Right atrium auricular region (tissue), 2 donors: ENCODE measurements at regions not wholly inside any gene's neighbourhood (a gene's known extent, or its start where the extent isn't known, plus 50 kb on each side); places are given as distances from the start of the nearest gene placed in this dataset.

Experiments
- DNase-seq: peaks from one replicate; pipeline ENCODE4 v3.0.0-alpha.2; 2019; ENCODE audit warnings: low spot score
- H3K27ac ChIP-seq, 2 donors: fragments of 200-600 bp; sonication (generic); 1 replicate in 1 of 2; 2 replicates in 1 of 2; pipeline ENCODE4 v1.5.1; 2016 to 2019
- H3K27me3 ChIP-seq, 2 donors: fragments of 200-600 bp; sonication (generic); one replicate each; pipeline versions ENCODE4 v1.5.1 to v1.6.0; 2017 to 2019
- H3K36me3 ChIP-seq: fragments of 200-600 bp; sonication (generic); one replicate; pipeline ENCODE4 v1.5.1; 2016
- H3K4me1 ChIP-seq, 2 donors: fragments of 200-600 bp; sonication (generic); one replicate each; pipeline versions ENCODE4 v1.5.1 to v1.6.0; 2017 to 2019
- H3K4me3 ChIP-seq, 2 donors: fragments of 200-600 bp; sonication (generic); 1 replicate in 1 of 2; 2 replicates in 1 of 2; pipeline ENCODE4 v1.5.1; 2017 to 2019; ENCODE audit warnings: mild to moderate bottlenecking in 1 of 2, moderate library complexity in 1 of 2
- H3K9me3 ChIP-seq, 2 donors: fragments of 200-600 bp; sonication (generic); one replicate each; pipeline ENCODE4 v1.5.1; 2019
- TF ChIP-seq, protein P1 (sequence below), 2 donors: fragments of 200-600 bp; sonication (generic); IDR thresholded peaks; one replicate each; pipeline ENCODE4 v1.5.1; 2019; ENCODE audit warnings: antibody characterized with exemption in 2 of 2

DNA sequence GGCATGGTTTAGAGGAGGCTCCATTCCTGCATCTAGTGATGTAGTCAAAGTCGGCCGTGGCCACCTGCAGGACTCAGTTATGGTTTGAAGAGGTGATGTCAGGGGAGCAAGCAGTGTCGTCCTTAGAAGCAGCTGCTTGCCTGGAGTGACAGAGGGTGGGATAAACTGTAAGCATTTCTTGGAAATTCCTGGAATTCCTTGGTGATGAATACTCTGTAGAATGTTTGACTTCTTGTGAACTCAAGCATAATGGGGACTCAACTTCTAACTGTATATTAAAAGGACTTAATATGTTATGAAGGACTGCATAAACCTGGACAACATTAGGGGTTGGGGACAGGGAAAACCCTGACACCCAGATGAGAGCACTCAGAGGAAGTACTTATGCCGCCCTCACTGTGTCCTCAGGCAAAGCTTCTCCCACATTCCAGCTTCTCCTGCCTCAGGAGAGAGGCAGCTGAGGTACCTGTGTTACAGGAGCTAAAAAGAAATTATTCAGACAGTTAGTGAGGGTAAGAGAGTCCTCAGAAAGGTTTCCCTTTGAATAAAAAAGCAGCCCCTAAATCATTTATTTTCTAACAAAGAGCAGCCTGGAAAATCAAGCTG, 459.9 kb upstream of the CELF4 start:
- DNase-seq = no peak
- no peak overlapping the region for H3K4me3 ChIP-seq
- H3K27me3 ChIP-seq = no peaks in the 10 kb centered on the region
- H3K27ac ChIP-seq = no peak overlapping the region
- H3K4me1 ChIP-seq = no peaks in the 10 kb centered on the region
- no peaks in the 10 kb centered on the region for H3K36me3 ChIP-seq
- H3K9me3 ChIP-seq = no peaks in the 10 kb centered on the region
- TF ChIP-seq, protein P1, sequence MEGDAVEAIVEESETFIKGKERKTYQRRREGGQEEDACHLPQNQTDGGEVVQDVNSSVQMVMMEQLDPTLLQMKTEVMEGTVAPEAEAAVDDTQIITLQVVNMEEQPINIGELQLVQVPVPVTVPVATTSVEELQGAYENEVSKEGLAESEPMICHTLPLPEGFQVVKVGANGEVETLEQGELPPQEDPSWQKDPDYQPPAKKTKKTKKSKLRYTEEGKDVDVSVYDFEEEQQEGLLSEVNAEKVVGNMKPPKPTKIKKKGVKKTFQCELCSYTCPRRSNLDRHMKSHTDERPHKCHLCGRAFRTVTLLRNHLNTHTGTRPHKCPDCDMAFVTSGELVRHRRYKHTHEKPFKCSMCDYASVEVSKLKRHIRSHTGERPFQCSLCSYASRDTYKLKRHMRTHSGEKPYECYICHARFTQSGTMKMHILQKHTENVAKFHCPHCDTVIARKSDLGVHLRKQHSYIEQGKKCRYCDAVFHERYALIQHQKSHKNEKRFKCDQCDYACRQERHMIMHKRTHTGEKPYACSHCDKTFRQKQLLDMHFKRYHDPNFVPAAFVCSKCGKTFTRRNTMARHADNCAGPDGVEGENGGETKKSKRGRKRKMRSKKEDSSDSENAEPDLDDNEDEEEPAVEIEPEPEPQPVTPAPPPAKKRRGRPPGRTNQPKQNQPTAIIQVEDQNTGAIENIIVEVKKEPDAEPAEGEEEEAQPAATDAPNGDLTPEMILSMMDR (IDR thresholded peaks at IDR 0.05) = no peak

DNA sequence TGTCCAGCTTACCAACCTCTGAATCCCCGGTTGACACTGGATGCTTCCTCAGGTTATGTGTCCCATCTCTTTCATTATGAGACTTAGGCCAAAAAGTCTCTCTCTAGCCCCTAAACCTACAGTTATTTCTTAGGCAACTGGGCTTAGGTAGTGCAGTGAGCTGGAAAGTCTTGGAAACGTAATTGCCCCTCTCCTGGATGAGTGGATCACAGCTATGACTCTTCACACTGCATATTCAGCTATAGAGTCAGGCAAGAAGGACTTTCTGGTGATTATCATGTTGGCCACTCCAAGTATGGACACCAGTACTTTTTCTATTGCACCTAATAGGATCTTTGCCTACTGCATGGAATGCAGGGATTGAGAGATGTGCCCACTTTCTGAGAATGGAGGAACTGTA, 458.3 kb upstream of the CELF4 start:
- H3K9me3 ChIP-seq = no peaks in the 10 kb centered on the region
- no peaks in the 10 kb centered on the region for H3K4me1 ChIP-seq
- H3K36me3 ChIP-seq = no peaks in the 10 kb centered on the region
- H3K27me3 ChIP-seq = no peaks in the 10 kb centered on the region
- H3K27ac ChIP-seq = no peak overlapping the region
- H3K4me3 ChIP-seq = no peak overlapping the region
- TF ChIP-seq, protein P1 (IDR thresholded peaks at IDR 0.05) = no peak
- no peak for DNase-seq

DNA sequence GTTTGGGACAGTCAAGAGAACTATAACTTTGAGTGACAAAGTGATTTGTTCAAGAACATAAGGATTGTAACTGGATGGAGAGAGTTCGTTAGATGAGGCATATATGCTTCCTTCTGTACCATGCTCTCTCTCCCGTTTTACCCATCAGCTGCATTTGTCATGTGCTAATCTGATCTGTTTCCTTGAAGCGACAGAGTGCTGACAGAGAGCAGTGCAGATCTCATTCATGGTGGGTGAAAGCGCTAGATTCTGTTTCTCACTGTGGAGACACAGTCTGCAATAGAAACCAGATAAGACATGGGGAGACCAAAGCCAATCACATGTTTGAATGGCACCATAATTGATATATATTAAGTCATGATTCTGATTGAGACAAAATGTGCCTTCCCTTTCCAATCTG, 456.6 kb upstream of the CELF4 start:
- TF ChIP-seq, protein P1 (IDR thresholded peaks at IDR 0.05) = no peak
- H3K9me3 ChIP-seq = no peaks in the 10 kb centered on the region
- no peaks in the 10 kb centered on the region for H3K27me3 ChIP-seq
- no peaks in the 10 kb centered on the region for H3K4me1 ChIP-seq
- no peaks in the 10 kb centered on the region for H3K36me3 ChIP-seq
- no peak for DNase-seq
- no peak overlapping the region for H3K27ac ChIP-seq
- no peak overlapping the region for H3K4me3 ChIP-seq

DNA sequence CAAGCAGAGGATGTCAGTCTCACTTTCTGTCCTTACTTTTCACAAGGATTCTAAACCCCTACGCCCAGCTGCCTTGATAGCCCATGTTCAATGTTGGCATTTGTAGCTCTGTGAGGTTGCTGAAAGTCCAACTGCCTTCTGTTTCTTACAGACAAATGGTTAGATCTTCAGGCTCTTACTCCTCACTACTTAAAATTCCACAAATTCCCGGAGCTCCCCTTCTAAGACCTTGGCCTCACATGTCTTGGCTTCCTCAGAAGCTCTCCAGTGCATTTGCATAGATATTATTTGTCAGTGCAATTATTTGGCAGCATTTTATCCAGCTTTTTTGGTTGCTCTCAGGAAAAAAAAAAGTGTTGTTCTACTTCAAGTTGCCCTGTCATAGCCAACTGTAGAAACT, 453.7 kb upstream of the CELF4 start:
- no peaks in the 10 kb centered on the region for H3K4me1 ChIP-seq
- no peaks in the 10 kb centered on the region for H3K9me3 ChIP-seq
- no peaks in the 10 kb centered on the region for H3K27me3 ChIP-seq
- no peak for DNase-seq
- H3K4me3 ChIP-seq = no peak overlapping the region
- H3K36me3 ChIP-seq = no peaks in the 10 kb centered on the region
- TF ChIP-seq, protein P1 (IDR thresholded peaks at IDR 0.05) = no peak
- H3K27ac ChIP-seq = no peak overlapping the region

DNA sequence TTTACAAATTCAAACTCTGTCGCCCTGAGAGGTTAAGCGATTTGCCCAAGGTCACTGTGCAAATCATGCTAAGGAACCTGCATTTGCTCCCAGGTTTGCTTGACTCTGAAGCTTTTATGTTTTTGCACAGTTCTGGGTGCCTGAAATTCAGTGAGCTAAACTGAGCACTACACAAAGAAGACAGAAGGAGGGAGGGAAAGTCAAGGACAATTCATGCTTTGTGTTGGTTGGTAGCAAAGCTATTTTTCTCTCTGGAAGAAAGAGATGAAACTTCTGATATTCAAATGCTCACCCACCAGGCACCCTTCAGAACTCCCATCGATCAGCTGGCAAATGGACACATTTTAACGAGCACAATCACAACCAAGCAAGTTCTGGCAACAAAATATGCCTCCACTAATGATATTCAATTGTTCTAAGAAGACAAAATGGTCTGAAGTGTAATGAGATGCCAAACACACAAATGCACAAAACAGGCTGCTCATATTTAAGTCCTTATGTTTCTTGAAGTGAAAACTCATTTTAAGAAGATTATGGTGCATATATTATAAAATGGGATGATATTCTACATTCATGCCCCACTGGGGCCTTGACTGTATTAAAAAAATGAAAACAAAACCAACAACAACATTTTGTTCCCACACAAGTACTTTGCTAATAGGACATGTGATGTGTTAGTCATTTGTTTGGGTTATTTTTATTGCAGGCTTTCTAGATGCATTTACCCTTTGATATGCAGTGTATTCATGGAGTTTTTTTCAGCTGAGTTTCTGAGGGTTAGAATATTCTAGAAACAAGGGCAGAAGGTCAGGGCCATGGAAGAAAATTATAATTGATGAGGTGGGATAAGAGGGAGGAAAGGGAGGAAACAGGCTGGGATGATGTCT, 445.6 kb upstream of the CELF4 start:
- Histone ChIP-seq H3K27ac (no peak overlapping the region), H3K4me1 (no peaks in the 10 kb centered on the region), H3K36me3 (no peaks in the 10 kb centered on the region), H3K27me3 (no peaks in the 10 kb centered on the region), H3K9me3 (no peaks in the 10 kb centered on the region), H3K4me3 (no peak overlapping the region)
- TF ChIP-seq, protein P1 (IDR thresholded peaks at IDR 0.05) = no peak
- DNase-seq = no peak
